GM12892 (cell line): ENCODE measurements at regions not wholly inside any gene's neighbourhood (a gene's known extent, or its start where the extent isn't known, plus 50 kb on each side); places are given as distances from the start of the nearest gene placed in this dataset.

Experiments
- POLR2AphosphoS5 ChIP-seq: IDR thresholded peaks from 2 replicates; pipeline ENCODE4 v1.6.1; 2011; ENCODE audit warnings: low read depth, low read length, control low read depth
- TAF1 ChIP-seq: IDR thresholded peaks from 2 replicates; pipeline ENCODE4 v1.6.1; 2011; ENCODE audit warnings: low read depth, mild to moderate bottlenecking, control low read depth, low read length, borderline replicate concordance

DNA sequence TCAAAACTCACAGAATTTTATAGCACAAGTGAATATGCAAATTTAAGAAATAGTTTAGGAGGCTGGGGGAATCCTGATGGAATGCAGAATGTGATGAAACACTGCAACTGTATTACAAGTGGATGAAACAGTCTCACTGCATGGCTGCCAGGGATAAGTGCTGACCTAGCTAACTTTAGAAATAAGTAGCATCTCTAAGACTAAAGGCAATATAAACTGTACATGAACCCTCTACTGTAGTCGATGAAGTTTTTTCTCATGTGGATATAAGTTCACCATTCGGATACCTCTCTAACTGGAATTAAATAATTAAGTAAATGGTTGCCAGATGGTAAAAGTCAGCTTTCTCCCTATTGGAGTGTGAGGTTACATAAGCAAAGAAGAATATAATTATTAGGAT is 777.8 kb upstream of the RAB6C start:
- TF ChIP-seq TAF1 (no peak), POLR2AphosphoS5 (no peak)
